ENCODE measurements at regions not wholly inside any gene's neighbourhood (a gene's known extent, or its start where the extent isn't known, plus 50 kb on each side); places are given as distances from the start of the nearest gene placed in this dataset.
"Not testable (repeated sequence)": the region's sequence is repeated elsewhere in the genome, so short reads cannot be mapped to it uniquely, and the experiment has no call there.

DNA sequence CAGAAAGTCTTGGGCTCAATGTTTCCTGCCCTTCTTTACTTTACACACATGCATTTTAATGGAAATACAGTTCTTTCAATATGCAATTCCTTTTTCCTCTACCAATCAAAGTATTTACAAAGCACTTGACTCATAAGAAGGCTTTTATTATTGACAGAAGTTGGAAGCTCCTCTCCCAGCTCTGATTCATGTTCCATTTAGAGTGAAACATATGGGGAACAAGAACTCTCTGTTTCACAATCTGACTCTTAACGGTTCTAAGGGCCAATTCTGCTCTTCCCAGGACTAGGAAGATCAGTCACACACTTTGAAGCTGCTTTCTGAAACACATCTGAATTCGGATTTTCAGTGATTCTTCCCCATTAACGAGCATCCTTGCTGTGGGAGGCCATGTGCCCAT lies 300.5 kb downstream of the ANAPC1 start:
- BruUV-seq (replicated peaks); H3K79me2 ChIP-seq (ENCODE audit: insufficient read depth, low read depth, low read length); H2AFZ ChIP-seq (ENCODE audit: low read length); H3K9me2 ChIP-seq (ENCODE audit: insufficient read depth, low read length); POLR2A ChIA-PET; H4K20me1 ChIP-seq (ENCODE audit: insufficient read depth, low read length); H3K4me1 ChIP-seq (ENCODE audit: insufficient read depth, low read length, poor library complexity, severe bottlenecking); intact Hi-C loops (cut with micrococcal nuclease; ENCODE audit: unreplicated experiment); DNase-seq (ENCODE audit: low spot score); H3K9me3 ChIP-seq (ENCODE audit: low read length); H3K4me3 ChIP-seq (ENCODE audit: low read depth, low read length, poor library complexity, severe bottlenecking); H3K27ac ChIP-seq (ENCODE audit: low read depth, low read length, poor library complexity, severe bottlenecking); CTCF ChIA-PET (ENCODE audit: unreplicated experiment); H3K4me2 ChIP-seq (ENCODE audit: low read length); H3K36me3 ChIP-seq (ENCODE audit: insufficient read depth, low read length): not testable (repeated sequence)

DNA sequence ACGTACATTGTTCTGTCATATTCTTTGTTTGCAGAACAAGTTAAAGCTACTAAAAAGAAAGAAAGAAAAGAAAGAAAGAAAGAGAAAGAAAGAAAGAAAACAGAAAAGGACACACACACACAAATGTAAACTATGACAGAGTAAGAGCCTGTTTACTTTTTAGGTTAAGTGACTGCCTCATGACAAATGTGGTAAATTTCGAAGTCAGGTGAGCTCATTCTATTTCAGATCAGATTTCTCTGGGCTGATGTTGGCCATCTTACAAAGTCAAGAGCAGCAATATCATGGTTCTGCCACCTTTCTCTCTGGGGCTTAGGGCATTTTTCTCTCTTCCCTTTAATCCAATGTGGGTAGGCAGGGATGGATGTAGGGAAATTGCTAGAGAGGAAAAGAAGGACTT lies 299.5 kb downstream of the ANAPC1 start:
- BruUV-seq (replicated peaks); intact Hi-C loops (cut with micrococcal nuclease; ENCODE audit: unreplicated experiment); POLR2A ChIA-PET: not testable (repeated sequence)

DNA sequence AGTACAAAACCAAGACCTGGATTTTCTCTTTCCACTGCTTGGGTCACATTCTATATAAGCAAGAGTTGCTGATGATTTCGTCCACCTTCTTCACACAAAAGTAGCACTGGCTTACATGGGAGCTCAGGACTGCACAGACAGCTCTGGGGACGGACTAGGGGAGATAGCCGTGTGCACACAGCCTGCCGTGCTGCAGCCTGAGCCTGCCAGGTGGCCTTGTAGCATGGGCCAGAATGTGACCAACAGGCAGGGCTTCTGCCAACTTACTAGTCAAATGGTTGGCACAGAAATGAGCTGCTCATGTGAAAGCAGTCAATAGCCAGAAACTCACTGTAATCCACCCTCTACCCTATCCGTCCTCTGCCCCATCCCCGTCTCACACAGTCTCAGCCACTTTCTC lies 299.0 kb downstream of the ANAPC1 start:
- H3K79me2 ChIP-seq (ENCODE audit: insufficient read depth, low read depth, low read length); H3K27ac ChIP-seq (ENCODE audit: low read depth, low read length, poor library complexity, severe bottlenecking); H3K9me2 ChIP-seq (ENCODE audit: insufficient read depth, low read length); H2AFZ ChIP-seq (ENCODE audit: low read length); H3K36me3 ChIP-seq (ENCODE audit: insufficient read depth, low read length); BruUV-seq (replicated peaks); DNase-seq (ENCODE audit: low spot score); H3K4me1 ChIP-seq (ENCODE audit: insufficient read depth, low read length, poor library complexity, severe bottlenecking); H3K4me2 ChIP-seq (ENCODE audit: low read length); H3K9me3 ChIP-seq (ENCODE audit: low read length); H4K20me1 ChIP-seq (ENCODE audit: insufficient read depth, low read length); POLR2A ChIA-PET; H3K4me3 ChIP-seq (ENCODE audit: low read depth, low read length, poor library complexity, severe bottlenecking); CTCF ChIA-PET (ENCODE audit: unreplicated experiment); intact Hi-C loops (cut with micrococcal nuclease; ENCODE audit: unreplicated experiment): not testable (repeated sequence)

More for the DNA sequence above, 299.5 kb downstream of the ANAPC1 start:
- H3K36me3 ChIP-seq (ENCODE audit: insufficient read depth, low read length); H3K9me3 ChIP-seq (ENCODE audit: low read length); H3K4me1 ChIP-seq (ENCODE audit: insufficient read depth, low read length, poor library complexity, severe bottlenecking); DNase-seq (ENCODE audit: low spot score); CTCF ChIA-PET (ENCODE audit: unreplicated experiment); H3K9me2 ChIP-seq (ENCODE audit: insufficient read depth, low read length); H3K4me2 ChIP-seq (ENCODE audit: low read length); H2AFZ ChIP-seq (ENCODE audit: low read length); H3K27ac ChIP-seq (ENCODE audit: low read depth, low read length, poor library complexity, severe bottlenecking); H4K20me1 ChIP-seq (ENCODE audit: insufficient read depth, low read length); H3K79me2 ChIP-seq (ENCODE audit: insufficient read depth, low read depth, low read length); H3K4me3 ChIP-seq (ENCODE audit: low read depth, low read length, poor library complexity, severe bottlenecking): not testable (repeated sequence)

DNA sequence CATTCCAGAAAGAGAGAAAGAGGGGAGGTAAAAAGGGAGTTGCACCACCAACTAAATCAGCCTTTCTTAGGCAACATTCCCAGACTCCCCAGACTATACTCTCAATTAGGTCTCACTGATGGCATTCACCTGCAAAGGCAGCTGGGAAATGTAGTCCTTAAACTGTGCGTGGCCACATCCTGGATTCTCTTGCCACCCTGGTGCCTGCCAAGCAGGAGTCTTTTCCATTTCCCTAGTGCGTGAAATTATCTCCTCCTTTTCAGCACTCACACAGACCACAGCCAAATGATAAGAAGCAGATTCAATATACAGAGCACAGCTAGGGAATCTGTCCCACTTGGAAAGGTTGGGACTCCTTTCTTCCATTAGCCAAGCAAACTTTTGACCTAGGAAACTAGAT lies 298.0 kb downstream of the ANAPC1 start:
- H3K4me1 ChIP-seq (ENCODE audit: insufficient read depth, low read length, poor library complexity, severe bottlenecking); CTCF ChIA-PET (ENCODE audit: unreplicated experiment); H3K4me3 ChIP-seq (ENCODE audit: low read depth, low read length, poor library complexity, severe bottlenecking); H3K9me3 ChIP-seq (ENCODE audit: low read length); H3K4me2 ChIP-seq (ENCODE audit: low read length); H3K79me2 ChIP-seq (ENCODE audit: insufficient read depth, low read depth, low read length); BruUV-seq (replicated peaks); H3K27ac ChIP-seq (ENCODE audit: low read depth, low read length, poor library complexity, severe bottlenecking); DNase-seq (ENCODE audit: low spot score); intact Hi-C loops (cut with micrococcal nuclease; ENCODE audit: unreplicated experiment); H3K9me2 ChIP-seq (ENCODE audit: insufficient read depth, low read length); H4K20me1 ChIP-seq (ENCODE audit: insufficient read depth, low read length); H3K36me3 ChIP-seq (ENCODE audit: insufficient read depth, low read length); POLR2A ChIA-PET; H2AFZ ChIP-seq (ENCODE audit: low read length): not testable (repeated sequence)

DNA sequence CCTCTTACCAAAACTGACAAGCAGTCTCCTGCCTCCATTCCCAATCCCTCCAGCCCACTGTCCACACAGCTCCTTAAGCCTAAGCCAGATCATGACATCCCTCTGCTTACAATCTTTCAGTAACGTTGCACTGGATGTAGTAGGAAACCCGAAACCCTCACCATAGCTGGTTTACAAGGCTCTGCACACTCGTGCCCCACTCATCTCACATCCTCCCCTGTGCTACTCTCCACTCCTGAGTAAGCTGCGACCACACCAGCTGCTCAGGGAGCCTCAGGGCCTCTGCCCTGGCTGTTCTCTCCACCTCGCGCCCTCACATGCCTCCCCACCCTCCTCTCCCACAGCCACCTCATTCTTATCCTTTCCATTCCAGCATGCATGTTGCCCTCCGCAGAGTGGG lies 288.9 kb downstream of the ANAPC1 start:
- H3K9me3 ChIP-seq (ENCODE audit: low read length); H3K9me2 ChIP-seq (ENCODE audit: insufficient read depth, low read length); H3K4me2 ChIP-seq (ENCODE audit: low read length); H3K27ac ChIP-seq (ENCODE audit: low read depth, low read length, poor library complexity, severe bottlenecking); H3K79me2 ChIP-seq (ENCODE audit: insufficient read depth, low read depth, low read length); H3K4me3 ChIP-seq (ENCODE audit: low read depth, low read length, poor library complexity, severe bottlenecking); H2AFZ ChIP-seq (ENCODE audit: low read length); intact Hi-C loops (cut with micrococcal nuclease; ENCODE audit: unreplicated experiment); H4K20me1 ChIP-seq (ENCODE audit: insufficient read depth, low read length); DNase-seq (ENCODE audit: low spot score); POLR2A ChIA-PET; BruUV-seq (replicated peaks); CTCF ChIA-PET (ENCODE audit: unreplicated experiment); H3K4me1 ChIP-seq (ENCODE audit: insufficient read depth, low read length, poor library complexity, severe bottlenecking); H3K36me3 ChIP-seq (ENCODE audit: insufficient read depth, low read length): not testable (repeated sequence)
